MCF 10A (cell line): ENCODE measurements at regions not wholly inside any gene's neighbourhood (a gene's known extent, or its start where the extent isn't known, plus 50 kb on each side); places are given as distances from the start of the nearest gene placed in this dataset.

Experiments
- BruUV-seq: library from RNA; stranded (reverse); fragments of 400-500 nt; replicated peaks from 2 replicates; lab custom pipeline; 2021; lab: Mats Ljungman, UMichigan
- CTCF ChIA-PET: fragments of 300-600 bp; sonication (Branson Sonifier 250); formaldehyde crosslinking; extraction: SDS; loops from one replicate; lab custom pipeline; 2021; ENCODE audit warnings: antibody characterized with exemption, inconsistent platforms; lab: Yijun Ruan, JAX
- POLR2A ChIA-PET: fragments of 300-600, 350-650 bp; sonication (Branson Sonifier 250); formaldehyde crosslinking; extraction: SDS; loops from one replicate; lab custom pipeline; 2020; ENCODE audit warnings: antibody characterized with exemption, inconsistent platforms; lab: Yijun Ruan, JAX
- DNase-seq: peaks from one replicate; pipeline ENCODE4 v3.0.0-alpha.2; 2018; ENCODE audit not compliant: unreplicated experiment
- H3K27ac Mint-ChIP-seq: one replicate; pipeline ENCODE4 v1.8.0; 2022; ENCODE audit warnings: mild to moderate bottlenecking, low read depth, mixed read lengths; ENCODE audit not compliant: unreplicated experiment
- H3K27me3 Mint-ChIP-seq: one replicate; pipeline ENCODE4 v1.8.0; 2022; ENCODE audit warnings: mixed read lengths; ENCODE audit not compliant: insufficient read depth, unreplicated experiment
- H3K36me3 Mint-ChIP-seq: one replicate; pipeline ENCODE4 v1.8.0; 2022; ENCODE audit warnings: mild to moderate bottlenecking, moderate library complexity, mixed read lengths; ENCODE audit not compliant: insufficient read depth, unreplicated experiment
- H3K4me1 Mint-ChIP-seq: one replicate; pipeline ENCODE4 v1.8.0; 2022; ENCODE audit warnings: mixed read lengths; ENCODE audit not compliant: insufficient read depth, unreplicated experiment
- H3K4me3 Mint-ChIP-seq: one replicate; pipeline ENCODE4 v1.8.0; 2022; ENCODE audit warnings: mild to moderate bottlenecking, moderate library complexity, mixed read lengths; ENCODE audit not compliant: unreplicated experiment
- H3K9me3 Mint-ChIP-seq: one replicate; pipeline ENCODE4 v1.8.0; 2022; ENCODE audit warnings: mixed read lengths; ENCODE audit not compliant: unreplicated experiment
- CTCF ChIP-seq: fragments of 200-600 bp; IDR thresholded peaks from one replicate; pipeline ENCODE4 v1.8.0; 2022; ENCODE audit warnings: antibody characterized with exemption, mild to moderate bottlenecking; ENCODE audit not compliant: unreplicated experiment
- intact Hi-C: fragments of 100-400 bp; cut with micrococcal nuclease; formaldehyde crosslinking; loops from 2 replicates; pipeline ENCODE4 v1.14.1; 2022

DNA sequence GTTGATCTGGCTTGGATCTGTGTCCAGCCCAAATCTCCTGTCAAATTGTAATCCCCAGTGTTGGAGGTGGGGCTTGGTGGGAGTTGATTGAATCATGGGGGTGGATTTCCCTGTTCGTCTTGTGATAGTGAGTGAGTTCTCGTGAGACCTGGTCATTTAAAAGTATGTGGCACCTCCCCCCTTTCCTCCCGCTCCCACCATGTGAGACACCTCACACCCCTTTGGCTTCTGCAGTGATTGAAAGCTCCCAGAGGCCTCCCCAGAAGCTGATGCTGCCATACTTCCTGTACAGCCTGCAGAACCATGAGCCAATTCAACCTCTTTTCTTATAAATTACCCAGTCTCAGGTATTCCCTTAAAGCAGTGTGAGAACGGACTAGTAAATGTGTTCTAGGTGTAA is 117.3 kb upstream of the PTCH1 start:
- no peaks in the 10 kb centered on the region for H3K36me3 Mint-ChIP-seq
- POLR2A ChIA-PET: no interaction called here

DNA sequence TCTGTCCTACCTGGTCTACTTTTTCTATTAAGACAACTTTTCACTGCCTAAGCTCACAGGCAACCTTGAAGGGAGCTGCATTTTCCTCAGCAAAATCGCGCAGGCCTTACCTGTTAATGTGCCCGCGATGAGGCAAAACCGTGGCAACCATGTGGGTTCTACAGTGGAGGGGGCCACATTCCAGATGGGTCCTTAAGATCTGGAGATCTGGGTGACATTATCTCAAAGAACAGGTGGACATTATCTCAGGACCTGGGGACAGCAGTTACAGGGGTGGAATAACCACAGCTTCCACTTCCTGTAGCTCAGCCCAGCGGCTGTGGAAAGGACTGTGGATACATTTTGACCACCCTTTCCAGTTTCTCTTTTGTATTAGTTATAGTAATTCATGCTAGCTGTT is 112.8 kb upstream of the PTCH1 start:
- CTCF ChIA-PET: interaction anchor here (0.5 kb wide), 1 partner anchor 688 kb away, joined by 3 read pairs; no protein-coding TSS in a partner anchor
- Mint-ChIP-seq H3K4me3 (no peak overlapping the region), H3K9me3 (no peaks in the 10 kb centered on the region)

More for the DNA sequence above, 117.3 kb upstream of the PTCH1 start:
- H3K4me3 Mint-ChIP-seq: no peak overlapping the region
- intact Hi-C loops: no loop called here
- H3K27ac Mint-ChIP-seq: no peak overlapping the region
- no peak for TF ChIP-seq CTCF
- BruUV-seq: no TSS peak
- DNase-seq: no peak
- CTCF ChIA-PET: no interaction called here
- H3K27me3 Mint-ChIP-seq: peaks cover 12% of the 10 kb centered on the region
- H3K9me3 Mint-ChIP-seq: no peaks in the 10 kb centered on the region
- H3K4me1 Mint-ChIP-seq: no peaks in the 10 kb centered on the region

GRCh38 chr9:95627802-95628201 is 111.0 kb upstream of the PTCH1 start:
- no peaks in the 10 kb centered on the region for H3K4me1 Mint-ChIP-seq
- intact Hi-C loops: no loop called here
- no peaks in the 10 kb centered on the region for H3K27me3 Mint-ChIP-seq
- H3K27ac Mint-ChIP-seq: no peak overlapping the region
- ChIA-PET POLR2A (no interaction called here), CTCF (no interaction called here)
- no peaks in the 10 kb centered on the region for H3K9me3 Mint-ChIP-seq
- peak; percentile 12 for DNase-seq
- no peaks in the 10 kb centered on the region for H3K36me3 Mint-ChIP-seq
- H3K4me3 Mint-ChIP-seq: no peak overlapping the region
- BruUV-seq: no TSS peak
- no peak for TF ChIP-seq CTCF

More for the DNA sequence above, 112.8 kb upstream of the PTCH1 start:
- no TSS peak for BruUV-seq
- Mint-ChIP-seq H3K27me3 (no peaks in the 10 kb centered on the region), H3K4me1 (no peaks in the 10 kb centered on the region), H3K27ac (no peak overlapping the region), H3K36me3 (no peaks in the 10 kb centered on the region)
- no peak for DNase-seq
- TF ChIP-seq CTCF: no peak
- intact Hi-C loops: no loop called here
- POLR2A ChIA-PET: no interaction called here

DNA sequence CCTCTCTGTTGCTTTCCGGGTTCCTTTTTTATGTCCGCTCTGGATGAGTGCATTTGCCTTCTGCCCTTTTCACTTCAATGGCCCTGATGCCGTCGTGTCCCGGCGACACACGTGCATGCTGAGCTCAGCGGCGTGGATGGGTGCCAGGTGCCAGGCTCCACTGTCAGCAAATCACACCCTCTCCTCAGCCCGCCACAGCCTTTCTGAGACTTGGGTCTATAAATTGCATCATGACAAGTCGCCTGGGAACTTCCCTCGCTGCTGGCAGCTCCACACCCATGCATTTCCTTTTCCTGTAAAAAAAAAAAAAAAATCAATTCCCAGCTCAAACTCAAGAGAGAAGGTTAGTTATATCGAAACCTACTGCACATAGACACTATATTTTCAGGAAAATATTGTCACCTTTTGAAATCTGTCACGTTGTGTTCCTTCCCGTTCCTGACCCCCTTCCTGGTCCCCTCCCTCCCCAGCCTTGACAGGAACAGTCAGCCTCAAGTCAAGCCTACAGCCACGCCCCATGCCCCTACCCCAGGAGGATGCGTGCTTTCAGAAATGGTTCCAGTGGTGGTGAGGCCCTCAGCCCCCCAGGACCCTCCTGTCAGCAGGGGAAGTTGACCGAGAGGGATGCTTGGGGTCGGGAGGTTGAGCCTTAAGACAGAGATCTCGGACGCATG is 110.3 kb upstream of the PTCH1 start:
- intact Hi-C loops: no loop called here
- no peak overlapping the region for H3K27ac Mint-ChIP-seq
- H3K9me3 Mint-ChIP-seq: no peaks in the 10 kb centered on the region
- no peaks in the 10 kb centered on the region for H3K27me3 Mint-ChIP-seq
- H3K36me3 Mint-ChIP-seq: no peaks in the 10 kb centered on the region
- ChIA-PET CTCF (no interaction called here), POLR2A (no interaction called here)
- H3K4me1 Mint-ChIP-seq: no peaks in the 10 kb centered on the region
- no TSS peak for BruUV-seq
- no peak for DNase-seq
- no peak for TF ChIP-seq CTCF
- no peak overlapping the region for H3K4me3 Mint-ChIP-seq
